Aorta (tissue), 5 donors: ENCODE measurements at regions not wholly inside any gene's neighbourhood (a gene's known extent, or its start where the extent isn't known, plus 50 kb on each side); places are given as distances from the start of the nearest gene placed in this dataset.

Experiments used
- ATAC-seq: fragments of 200-7000 bp; cut with Tn5 transposase; one replicate; pipeline ENCODE4 v1.9.1; 2022; ENCODE audit warnings: moderate library complexity; ENCODE audit not compliant: low FRiP score
- DNase-seq, 2 donors: peaks; one replicate each; pipeline ENCODE4 v3.0.0-alpha.2; 2020
- H3K27ac ChIP-seq, 2 donors: one replicate each; pipeline ENCODE4 v1.5.1; 2013; ENCODE audit warnings: low read length in 2 of 2, mild to moderate bottlenecking in 2 of 2, moderate library complexity in 2 of 2, control low read depth in 1 of 2, inconsistent platforms in 1 of 2, low read depth in 1 of 2
- H3K27me3 ChIP-seq, 2 donors: one replicate each; pipeline ENCODE4 v1.6.1; 2013; ENCODE audit warnings: control low read depth in 1 of 2, low read length in 1 of 2, mild to moderate bottlenecking in 1 of 2, moderate library complexity in 1 of 2; ENCODE audit not compliant: insufficient read depth in 2 of 2, control insufficient read depth in 1 of 2
- H3K36me3 ChIP-seq, 2 donors: one replicate each; pipeline ENCODE4 v1.6.1; 2013; ENCODE audit warnings: control low read depth in 1 of 2, low read length in 1 of 2, mild to moderate bottlenecking in 1 of 2; ENCODE audit not compliant: insufficient read depth in 2 of 2, control insufficient read depth in 1 of 2
- H3K4me1 ChIP-seq, 2 donors: one replicate each; pipeline ENCODE4 v1.6.1; 2013; ENCODE audit warnings: low read length in 2 of 2, control low read depth in 1 of 2, mild to moderate bottlenecking in 1 of 2, moderate library complexity in 1 of 2; ENCODE audit not compliant: insufficient read depth in 2 of 2, control insufficient read depth in 1 of 2
- H3K4me3 ChIP-seq, 2 donors: one replicate each; pipeline ENCODE4 v1.5.1; 2013; ENCODE audit warnings: low read length in 2 of 2, control low read depth in 1 of 2, mild to moderate bottlenecking in 1 of 2
- H3K9me3 ChIP-seq: one replicate; pipeline ENCODE4 v1.6.1; 2013; ENCODE audit warnings: mild to moderate bottlenecking, low read length; ENCODE audit not compliant: control insufficient read depth
- WGBS, 2 donors: extraction: QIAGEN DNeasy Blood & Tissue Kit; methylation state at CpG; one replicate each; pipeline ENCODE4 v1.1.7; 2013; 5-methylcytosine and 5-hydroxymethylcytosine counted together
- intact Hi-C, 2 donors: fragments of 100-400 bp; cut with DNase I; formaldehyde crosslinking; loops; one replicate each; pipeline versions ENCODE4 v1.14.2 to v1.15.0; 2022
- donor health status: healthy with polysubstance abuse.
- donor health status: Bipolar disorder and iron deficiency.
- donor health status: DM: no; HTN: no; CAD: no.
- donor health status: DM: no; HTN: no; CAD: no.
- donor health status: DM: yes; HTN: yes; CAD: no.

- H3K36me3 ChIP-seq: no peaks in the 10 kb centered on the region
- intact Hi-C loops: no loop called here
- DNase-seq (no peak), ATAC-seq (no peak)
- WGBS, 2 donors: 11 to 19% methylated on average over 2 of the region's 2 CpGs
- H3K9me3 ChIP-seq: no peaks in the 10 kb centered on the region
- H3K4me3 ChIP-seq: no peak overlapping the region
- H3K27ac ChIP-seq: no peak overlapping the region
- no peaks in the 10 kb centered on the region for H3K4me1 ChIP-seq
- H3K27me3 ChIP-seq: no peaks in the 10 kb centered on the region
These were observed 131.3 kb upstream of the SLC28A3 start for GRCh38 chr9:84471816-84472215.

GRCh38 chr9:84478996-84479395, 138.4 kb upstream of the SLC28A3 start:
- no peaks in the 10 kb centered on the region for H3K9me3 ChIP-seq
- intact Hi-C loops: no loop called here
- no peak for ATAC-seq
- no peaks in the 10 kb centered on the region for H3K36me3 ChIP-seq
- DNase-seq: no peak
- no peaks in the 10 kb centered on the region for H3K27me3 ChIP-seq
- H3K4me1 ChIP-seq: no peaks in the 10 kb centered on the region
- no peak overlapping the region for H3K27ac ChIP-seq
- H3K4me3 ChIP-seq: no peak overlapping the region
- 65 to 69% methylated on average over 3 of the region's 3 CpGs for WGBS, 2 donors

GRCh38 chr9:84480071-84480470, 139.5 kb upstream of the SLC28A3 start:
- Histone ChIP-seq H3K4me3 (no peak overlapping the region), H3K9me3 (no peaks in the 10 kb centered on the region), H3K27me3 (no peaks in the 10 kb centered on the region), H3K27ac (no peak overlapping the region), H3K4me1 (no peaks in the 10 kb centered on the region), H3K36me3 (no peaks in the 10 kb centered on the region)
- intact Hi-C loops: no loop called here
- ATAC-seq (no peak), DNase-seq (no peak)
- WGBS, 2 donors: 92 to 94% methylated on average over 9 of the region's 9 CpGs

GRCh38 chr9:84481231-84481630, 140.7 kb upstream of the SLC28A3 start:
- Histone ChIP-seq H3K27ac (no peak overlapping the region), H3K9me3 (no peaks in the 10 kb centered on the region), H3K4me1 (no peaks in the 10 kb centered on the region), H3K36me3 (no peaks in the 10 kb centered on the region), H3K4me3 (no peak overlapping the region), H3K27me3 (no peaks in the 10 kb centered on the region)
- intact Hi-C loops: no loop called here
- ATAC-seq (no peak), DNase-seq (no peak)
- 85 to 86% methylated on average over 3 of the region's 3 CpGs for WGBS, 2 donors

GRCh38 chr9:84481636-84482218, 141.2 kb upstream of the SLC28A3 start:
- DNase-seq: no peak
- H3K36me3 ChIP-seq: no peaks in the 10 kb centered on the region
- intact Hi-C loops: no loop called here
- no peaks in the 10 kb centered on the region for H3K27me3 ChIP-seq
- no peak overlapping the region for H3K27ac ChIP-seq
- H3K4me1 ChIP-seq: no peaks in the 10 kb centered on the region
- peak; percentile 43 for ATAC-seq
- 84% methylated on average over 8 of the region's 8 CpGs for WGBS, 2 donors
- H3K9me3 ChIP-seq: no peaks in the 10 kb centered on the region
- H3K4me3 ChIP-seq: no peak overlapping the region

- DNase-seq (no peak), ATAC-seq (peak; percentile 19)
- intact Hi-C loops: no loop called here
- no peaks in the 10 kb centered on the region for H3K4me1 ChIP-seq
- H3K36me3 ChIP-seq: no peaks in the 10 kb centered on the region
- H3K27ac ChIP-seq: no peak overlapping the region
- no peaks in the 10 kb centered on the region for H3K27me3 ChIP-seq
- no peak overlapping the region for H3K4me3 ChIP-seq
- WGBS, 2 donors: 87 to 90% methylated on average over 8 of the region's 8 CpGs
- H3K9me3 ChIP-seq: no peaks in the 10 kb centered on the region
These were observed 142.0 kb upstream of the SLC28A3 start for GRCh38 chr9:84482607-84483006.

- intact Hi-C loops: no loop called here
- Histone ChIP-seq H3K9me3 (no peaks in the 10 kb centered on the region), H3K4me3 (no peak overlapping the region), H3K4me1 (no peaks in the 10 kb centered on the region), H3K27me3 (no peaks in the 10 kb centered on the region), H3K36me3 (no peaks in the 10 kb centered on the region), H3K27ac (no peak overlapping the region)
- ATAC-seq (no peak), DNase-seq (no peak)
- WGBS, 2 donors: 87 to 92% methylated on average over 6 of the region's 6 CpGs
These were observed 143.6 kb upstream of the SLC28A3 start for GRCh38 chr9:84484172-84484571.

GRCh38 chr9:84485539-84485938, 145.0 kb upstream of the SLC28A3 start:
- no peaks in the 10 kb centered on the region for H3K27me3 ChIP-seq
- H3K4me1 ChIP-seq: no peaks in the 10 kb centered on the region
- no peaks in the 10 kb centered on the region for H3K9me3 ChIP-seq
- no peak overlapping the region for H3K4me3 ChIP-seq
- no peaks in the 10 kb centered on the region for H3K36me3 ChIP-seq
- ATAC-seq (no peak), DNase-seq (no peak)
- WGBS, 2 donors: 86 to 88% methylated on average over 2 of the region's 2 CpGs
- H3K27ac ChIP-seq: no peak overlapping the region
- intact Hi-C loops: no loop called here

GRCh38 chr9:84486663-84487062, 146.1 kb upstream of the SLC28A3 start:
- no peak for ATAC-seq
- H3K9me3 ChIP-seq: no peaks in the 10 kb centered on the region
- WGBS, 2 donors: 83 to 84% methylated on average over 1 of the region's 1 CpG
- DNase-seq: no peak
- no peaks in the 10 kb centered on the region for H3K4me1 ChIP-seq
- H3K4me3 ChIP-seq: no peak overlapping the region
- no peaks in the 10 kb centered on the region for H3K27me3 ChIP-seq
- no peak overlapping the region for H3K27ac ChIP-seq
- intact Hi-C loops: no loop called here
- H3K36me3 ChIP-seq: no peaks in the 10 kb centered on the region
